Cerebellar nuclear complex (tissue), 1 donor: ENCODE measurements at regions not wholly inside any gene's neighbourhood (a gene's known extent, or its start where the extent isn't known, plus 50 kb on each side); places are given as distances from the start of the nearest gene placed in this dataset.

Experiments
- DNase-seq, 2 experiments: peaks; one replicate each; lab custom pipeline; 2025; lab: John Stamatoyannopoulos, UW

- DNase-seq, result no peak
Observed at GRCh38 chr5:73311291-73312110, 137.1 kb downstream of the FOXD1 start.

GRCh38 chr5:73307645-73308355 lies 134.8 kb downstream of the TMEM174 start:
- DNase-seq, result no peak

- no peak for DNase-seq
Observed at GRCh38 chr5:73306741-73307275, 133.8 kb downstream of the TMEM174 start.

GRCh38 chr5:73306078-73306719 lies 133.2 kb downstream of the TMEM174 start:
- no peak for DNase-seq

GRCh38 chr5:73305386-73305785 lies 132.4 kb downstream of the TMEM174 start:
- no peak for DNase-seq

GRCh38 chr5:73304381-73304780 lies 131.4 kb downstream of the TMEM174 start:
- DNase-seq, result no peak

GRCh38 chr5:73303148-73304079 lies 130.4 kb downstream of the TMEM174 start:
- DNase-seq, result no peak

GRCh38 chr5:73302797-73303147 lies 129.8 kb downstream of the TMEM174 start:
- DNase-seq, result no peak

GRCh38 chr5:73301208-73301901 lies 128.4 kb downstream of the TMEM174 start:
- DNase-seq, result no peak

GRCh38 chr5:73300337-73301207 lies 127.6 kb downstream of the TMEM174 start:
- DNase-seq, result no peak

- DNase-seq, result no peak
Observed at GRCh38 chr5:73299665-73300336, 126.8 kb downstream of the TMEM174 start.

GRCh38 chr5:73298772-73299630 lies 126.0 kb downstream of the TMEM174 start:
- DNase-seq, result no peak

- DNase-seq, result no peak
Observed at GRCh38 chr5:73298251-73298771, 125.3 kb downstream of the TMEM174 start.

GRCh38 chr5:73297430-73297829 lies 124.4 kb downstream of the TMEM174 start:
- DNase-seq, result no peak

- no peak for DNase-seq
Observed at GRCh38 chr5:73296772-73297171, 123.8 kb downstream of the TMEM174 start.

- DNase-seq, result no peak
Observed at GRCh38 chr5:73295921-73296320, 122.9 kb downstream of the TMEM174 start.

- no peak for DNase-seq
Observed at GRCh38 chr5:73295447-73295846, 122.5 kb downstream of the TMEM174 start.

- no peak for DNase-seq
Observed at GRCh38 chr5:73292816-73293459, 119.9 kb downstream of the TMEM174 start.
